GM04504 (cell line): ENCODE measurements at regions not wholly inside any gene's neighbourhood (a gene's known extent, or its start where the extent isn't known, plus 50 kb on each side); places are given as distances from the start of the nearest gene placed in this dataset.
"Not testable (repeated sequence)": the region's sequence is repeated elsewhere in the genome, so short reads cannot be mapped to it uniquely, and the experiment has no call there.

Experiments
- DNase-seq: peaks from one replicate; pipeline ENCODE4 v3.0.0-alpha.2; 2012; ENCODE audit warnings: low read depth

DNA sequence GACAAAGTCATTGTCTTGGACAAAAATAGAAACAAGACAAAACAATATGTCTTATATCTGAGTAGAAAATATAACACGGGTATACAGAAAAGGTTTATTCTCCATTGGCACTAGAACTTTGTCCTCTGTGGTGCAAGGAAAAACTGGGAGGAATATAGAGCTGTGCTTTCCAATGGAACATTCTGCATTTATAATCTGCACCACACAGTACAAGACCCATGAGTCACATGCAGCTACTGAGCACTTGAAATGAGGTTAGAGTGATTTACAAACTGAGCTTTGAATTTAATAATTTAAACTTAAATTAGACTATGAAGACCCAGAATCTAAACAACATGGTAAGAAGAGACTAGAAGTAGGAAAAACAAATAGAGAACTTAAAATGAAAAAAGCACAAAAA lies 86.1 kb downstream of the RAP2A start:
- no peak for DNase-seq

GRCh38 chr13:97520866-97521265 lies 86.9 kb downstream of the RAP2A start:
- DNase-seq: no peak

- no peak for DNase-seq
Observed at GRCh38 chr13:97521726-97522125, 87.8 kb downstream of the RAP2A start.

GRCh38 chr13:97522243-97522642 lies 88.3 kb downstream of the RAP2A start:
- no peak for DNase-seq

GRCh38 chr13:97526556-97526955 lies 92.6 kb downstream of the RAP2A start:
- DNase-seq: no peak

DNA sequence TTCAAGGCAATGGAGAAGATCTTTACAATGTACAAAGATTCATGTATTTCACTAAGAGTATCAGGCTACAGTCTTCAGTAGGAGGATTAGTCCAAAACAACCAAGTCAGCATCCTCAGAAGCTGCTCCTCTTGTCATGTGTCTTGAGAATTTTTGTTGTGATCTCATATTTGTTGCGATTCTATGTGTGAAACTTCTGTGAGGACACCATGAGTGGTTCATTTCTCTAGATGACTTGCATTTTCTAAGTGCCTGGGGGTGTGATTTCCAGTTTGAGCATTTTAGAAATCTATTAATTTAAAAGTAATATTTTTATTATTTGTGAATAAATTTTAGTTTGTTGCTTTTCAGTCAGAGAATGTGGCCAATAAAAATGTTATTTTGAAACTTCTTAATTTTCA lies 94.5 kb downstream of the RAP2A start:
- DNase-seq: no peak

- DNase-seq: no peak
Observed at GRCh38 chr13:97534540-97534939, 100.6 kb downstream of the RAP2A start.

DNA sequence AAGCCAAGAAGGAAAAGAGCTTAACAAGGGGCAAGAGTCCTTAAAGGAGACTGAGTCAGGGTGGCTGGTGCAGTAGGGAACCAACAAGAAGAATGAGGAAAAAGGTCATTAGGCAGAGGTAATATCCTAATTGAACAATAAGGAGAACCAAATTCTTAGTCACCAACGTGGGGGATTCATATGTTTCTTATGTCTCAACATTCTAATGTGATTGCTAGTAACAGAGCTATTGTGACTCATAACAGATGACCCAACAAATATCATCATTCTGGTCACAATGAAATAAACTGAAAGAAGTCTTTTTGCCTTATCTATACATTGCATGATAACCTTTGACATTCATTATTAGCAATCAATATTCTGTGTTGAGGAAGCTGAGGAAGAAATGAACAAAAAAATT lies 101.6 kb downstream of the RAP2A start:
- DNase-seq: no peak

DNA sequence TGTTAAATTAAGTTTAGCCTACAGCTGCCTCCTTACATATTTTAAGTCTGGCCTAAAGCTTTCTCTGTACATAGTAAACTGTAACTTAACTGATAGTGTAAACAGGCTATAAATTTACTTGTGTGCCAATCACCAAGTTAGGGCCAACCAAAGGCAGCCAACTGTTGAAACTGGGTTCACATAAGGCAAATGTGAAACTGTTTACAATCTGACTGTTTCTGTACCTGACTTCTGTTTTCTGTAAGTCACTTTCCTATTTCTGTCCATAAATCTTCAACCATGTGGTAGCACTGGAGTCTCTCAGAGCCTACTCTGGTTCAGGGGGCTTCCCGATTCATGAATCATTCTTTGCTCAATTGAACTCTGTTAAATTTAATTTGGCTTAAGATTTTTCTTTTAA lies 103.1 kb downstream of the RAP2A start:
- DNase-seq: no peak

- DNase-seq: no peak
Observed at GRCh38 chr13:97538203-97538602, 104.2 kb downstream of the RAP2A start.

DNA sequence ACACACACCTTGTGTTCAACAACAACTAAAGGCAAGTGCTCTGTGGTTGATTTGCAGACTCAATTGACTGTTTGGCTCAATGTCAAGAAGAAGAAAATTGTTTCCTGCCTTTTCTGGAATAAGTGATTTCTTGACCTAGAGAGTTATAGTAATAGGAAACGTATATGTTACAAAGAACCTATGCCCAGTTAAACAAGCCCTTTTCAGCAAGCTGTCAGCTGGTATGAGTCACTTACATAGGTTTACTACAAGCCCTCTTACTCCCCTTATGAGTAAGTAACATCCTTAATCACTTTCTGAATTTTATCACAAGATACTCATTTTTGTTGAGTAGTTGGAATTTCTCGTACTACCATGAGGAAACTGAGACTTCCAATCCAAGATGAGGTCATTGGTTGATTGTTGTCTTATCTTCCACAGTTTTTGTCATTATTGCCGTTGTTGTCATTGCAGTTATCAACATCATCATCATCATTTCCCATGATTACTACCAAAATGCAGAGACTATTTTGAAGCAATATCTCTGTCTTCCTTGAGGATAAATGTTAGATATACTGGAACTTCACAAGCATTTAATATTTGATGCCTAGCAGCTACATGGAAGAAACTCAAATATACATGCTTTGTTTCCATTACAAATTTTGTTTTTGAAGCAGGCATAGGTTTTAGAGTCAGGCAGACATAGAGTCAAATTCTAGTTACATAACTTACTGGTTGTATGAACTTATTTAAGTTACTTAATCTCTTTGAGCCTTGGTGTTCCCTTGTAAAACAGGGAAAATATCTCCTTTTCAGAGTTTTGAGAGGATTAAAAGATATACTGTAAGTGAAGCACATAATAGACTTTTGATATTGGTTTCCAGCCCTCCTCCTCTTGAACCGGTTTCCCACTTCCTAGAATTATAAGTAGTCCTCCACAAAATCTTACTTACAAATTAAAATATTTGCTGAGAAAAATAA lies 106.0 kb downstream of the RAP2A start:
- no peak for DNase-seq

DNA sequence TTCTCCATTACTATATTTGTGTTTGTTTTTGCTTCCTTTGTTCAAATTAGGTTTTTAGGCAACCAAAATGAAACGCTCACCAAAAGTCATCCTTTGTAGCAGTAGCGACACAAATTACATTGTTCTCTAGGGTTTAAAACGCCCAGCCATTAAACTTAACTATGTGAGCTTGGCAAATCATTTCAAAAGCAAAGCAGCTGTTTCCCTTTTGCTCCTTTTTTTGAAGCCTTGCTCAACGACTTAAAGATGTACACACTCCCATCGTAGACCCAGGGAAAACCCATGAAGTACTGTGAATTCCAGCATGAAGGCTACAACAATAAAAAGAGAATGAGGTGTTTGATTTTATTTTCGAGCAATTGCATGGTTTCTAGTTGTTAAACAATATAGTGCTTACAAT lies 106.7 kb downstream of the RAP2A start:
- no peak for DNase-seq

DNA sequence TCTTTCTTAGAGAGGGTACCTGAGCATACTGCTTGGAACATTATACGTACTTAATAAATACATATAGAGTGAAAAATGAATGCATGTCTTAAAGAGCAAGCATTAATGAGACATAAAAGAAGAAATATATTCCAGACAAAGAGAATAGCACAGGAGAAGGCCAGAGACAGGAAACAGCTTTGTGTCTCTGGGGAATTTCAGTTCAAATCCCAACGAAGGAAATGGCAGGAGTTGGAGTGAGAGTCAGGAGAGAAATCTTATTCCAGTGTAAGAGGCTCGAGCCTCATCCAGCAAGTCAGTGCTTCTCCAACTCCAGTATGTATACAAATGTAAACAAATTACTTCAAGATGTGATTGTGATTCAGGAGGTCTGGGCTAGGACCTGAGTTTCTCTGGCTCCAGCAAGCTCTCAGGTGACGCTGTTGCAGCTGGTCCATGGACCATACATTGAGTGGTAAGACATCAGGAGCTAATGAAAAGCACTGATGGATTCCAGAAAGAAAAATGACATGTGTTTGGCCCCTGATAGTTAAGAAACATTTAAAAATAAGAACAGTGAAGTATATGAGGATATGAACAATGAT lies 108.2 kb downstream of the RAP2A start:
- no peak for DNase-seq

GRCh38 chr13:97544031-97544765 lies 110.2 kb downstream of the RAP2A start:
- DNase-seq: no peak

GRCh38 chr13:97544971-97545499 lies 111.1 kb downstream of the RAP2A start:
- not testable (repeated sequence) for DNase-seq

- DNase-seq: no peak
Observed at GRCh38 chr13:97548138-97548537, 114.2 kb downstream of the RAP2A start.

GRCh38 chr13:97548711-97549110 lies 114.7 kb downstream of the RAP2A start:
- no peak for DNase-seq

GRCh38 chr13:97549201-97549600 lies 115.2 kb downstream of the RAP2A start:
- no peak for DNase-seq

GRCh38 chr13:97554496-97554895 lies 120.5 kb downstream of the RAP2A start:
- DNase-seq: no peak

- no peak for DNase-seq
Observed at GRCh38 chr13:97555034-97555433, 121.1 kb downstream of the RAP2A start.

- no peak for DNase-seq
Observed at GRCh38 chr13:97559030-97559429, 125.1 kb downstream of the RAP2A start.

DNA sequence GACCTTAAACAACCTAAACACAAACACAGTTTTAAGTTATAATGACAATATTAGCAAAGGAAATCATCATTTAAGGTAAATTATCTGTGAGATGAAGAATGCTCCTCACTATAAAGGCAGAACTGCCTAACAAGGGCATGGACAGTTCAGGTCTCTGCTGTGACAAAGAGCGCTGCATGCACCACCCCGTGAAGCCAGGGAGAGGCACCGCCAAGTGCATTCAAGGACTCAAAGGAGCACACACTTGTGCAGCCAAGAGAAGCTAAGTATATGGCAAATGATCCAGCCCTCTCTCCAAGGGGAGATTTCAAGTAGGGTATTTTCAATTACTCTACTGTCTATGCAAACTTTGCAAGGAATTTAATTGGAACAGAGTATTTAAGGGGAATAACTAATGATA lies 126.0 kb downstream of the RAP2A start:
- DNase-seq: no peak

- no peak for DNase-seq
Observed at GRCh38 chr13:97561182-97561581, 127.2 kb downstream of the RAP2A start.
